HCT116 (cell line): ENCODE measurements at regions not wholly inside any gene's neighbourhood (a gene's known extent, or its start where the extent isn't known, plus 50 kb on each side); places are given as distances from the start of the nearest gene placed in this dataset.

Experiments used
- ATAC-seq: fragments of 200-7000 bp; cut with Tn5 transposase; 2 replicates; pipeline ENCODE4 v1.9.1; 2020; ENCODE audit warnings: mild to moderate bottlenecking, moderate library complexity
- BruUV-seq: library from RNA; stranded (reverse); fragments of 400-500 nt; replicated peaks from 2 replicates; lab custom pipeline; 2021; lab: Mats Ljungman, UMichigan
- CTCF ChIA-PET: fragments of 300-600 bp; sonication (Branson Sonifier 250); formaldehyde crosslinking; loops from one replicate; lab custom pipeline; 2021; ENCODE audit warnings: antibody characterized with exemption; lab: Charles Lee
- POLR2A ChIA-PET: fragments of 300-600, 350-600 bp; sonication (Branson Sonifier 250); formaldehyde crosslinking; loops from one replicate; lab custom pipeline; 2021; ENCODE audit warnings: antibody characterized with exemption; lab: Charles Lee
- RAD21 ChIA-PET, 2 experiments: fragments of 300-600 bp; sonication (Branson Sonifier 250); formaldehyde crosslinking; loops; one replicate each; lab custom pipeline; 2023; ENCODE audit warnings: low total read pairs in 2 of 2; ENCODE audit not compliant: uncharacterized antibody in 2 of 2, unreplicated experiment in 2 of 2, low non-redundant PET in 1 of 2; lab: Charles Lee
- DNase-seq: peaks from one replicate; pipeline ENCODE4 v3.0.0-alpha.2; 2010; ENCODE audit warnings: low read depth, low spot score
- H2AFZ ChIP-seq: fragments of 200-600 bp; shearing (Covaris generic), sonication (generic); 2 replicates; pipeline ENCODE4 v1.6.1; 2017; ENCODE audit warnings: low read depth, mixed run types, mixed read lengths, antibody characterized with exemption, low read length; ENCODE audit not compliant: poor library complexity, severe bottlenecking
- H3K27ac ChIP-seq: 2 replicates; pipeline ENCODE4 v1.5.1; 2012; ENCODE audit warnings: low read depth, low read length
- H3K27me3 ChIP-seq: fragments of 200-600 bp; sonication (generic); 2 replicates; pipeline ENCODE4 v1.6.1; 2016; ENCODE audit warnings: mixed run types, low read length, mixed read lengths; ENCODE audit not compliant: insufficient read depth
- H3K36me3 ChIP-seq, 2 experiments: fragments of 200-500 bp in 1 of 2; fragments of 200-600 bp in 1 of 2; sonication (Bioruptor generic) in 1 of 2; sonication (generic) in 1 of 2; 2 replicates each; pipeline versions ENCODE4 v1.5.1 to v1.6.1; 2014 to 2016; ENCODE audit warnings: low read length in 2 of 2, inconsistent platforms in 1 of 2, mixed read lengths in 1 of 2, mixed run types in 1 of 2; ENCODE audit not compliant: insufficient read depth in 2 of 2, control insufficient read depth in 1 of 2
- H3K4me1 ChIP-seq, 2 experiments: fragments of 200-600 bp in 1 of 2; sonication (generic) in 1 of 2; 2 replicates each; pipeline versions ENCODE4 v1.5.1 to v1.6.1; 2012 to 2017; ENCODE audit warnings: low read length in 2 of 2, inconsistent platforms in 1 of 2, mild to moderate bottlenecking in 1 of 2, mixed read lengths in 1 of 2, mixed run types in 1 of 2, moderate library complexity in 1 of 2; ENCODE audit not compliant: insufficient read depth in 2 of 2, control insufficient read depth in 1 of 2
- H3K4me2 ChIP-seq: fragments of 200-600 bp; sonication (generic); 2 replicates; pipeline ENCODE4 v1.6.1; 2017; ENCODE audit warnings: mixed run types, low read length, mixed read lengths
- H3K4me3 ChIP-seq, 2 experiments: fragments of 200-600 bp in 1 of 2; sonication (generic) in 1 of 2; replicated peaks in 1 of 2; 2 replicates each; pipeline ENCODE4 v1.5.1; 2011 to 2016; ENCODE audit warnings: low read length in 2 of 2, control low read depth in 1 of 2, low read depth in 1 of 2, mild to moderate bottlenecking in 1 of 2, mixed read lengths in 1 of 2, mixed run types in 1 of 2
- H3K79me2 ChIP-seq: fragments of 200-600 bp; sonication (generic); 2 replicates; pipeline ENCODE4 v1.6.1; 2017; ENCODE audit warnings: mild to moderate bottlenecking, mixed run types, low read length, moderate library complexity, mixed read lengths; ENCODE audit not compliant: insufficient read depth
- H3K9ac ChIP-seq: fragments of 200-600 bp; sonication (generic); 2 replicates; pipeline ENCODE4 v1.6.1; 2016; ENCODE audit warnings: low read length, mixed read lengths
- H3K9me2 ChIP-seq: fragments of 200-600 bp; sonication (generic), shearing (Covaris generic); 2 replicates; pipeline ENCODE4 v1.6.1; 2017; ENCODE audit warnings: mixed run types, mild to moderate bottlenecking, moderate library complexity; ENCODE audit not compliant: insufficient read depth
- H3K9me3 ChIP-seq, 2 experiments: fragments of 200-500 bp in 1 of 2; fragments of 200-600 bp in 1 of 2; sonication (Bioruptor generic) in 1 of 2; sonication (generic) in 1 of 2; 2 replicates each; pipeline ENCODE4 v1.6.1; 2014 to 2017; ENCODE audit warnings: low read length in 2 of 2, mixed read lengths in 2 of 2, inconsistent platforms in 1 of 2, low read depth in 1 of 2, mild to moderate bottlenecking in 1 of 2, mixed run types in 1 of 2, moderate library complexity in 1 of 2; ENCODE audit not compliant: control insufficient read depth in 1 of 2, insufficient read depth in 1 of 2
- H4K20me1 ChIP-seq: fragments of 200-600 bp; sonication (generic), shearing (Covaris generic); 2 replicates; pipeline ENCODE4 v1.6.1; 2017; ENCODE audit warnings: mixed run types, mild to moderate bottlenecking, moderate library complexity; ENCODE audit not compliant: insufficient read depth
- CEBPB ChIP-seq: IDR thresholded peaks from 2 replicates; pipeline ENCODE4 v1.6.1; 2012; ENCODE audit warnings: low read depth
- EGR1 ChIP-seq: IDR thresholded peaks from 2 replicates; pipeline ENCODE4 v1.6.1; 2012; ENCODE audit warnings: low read depth
- EZH2phosphoT487 ChIP-seq: fragments of 200-600 bp; IDR thresholded peaks from 2 replicates; pipeline ENCODE4 v1.6.1; 2018; ENCODE audit warnings: antibody characterized with exemption, borderline replicate concordance
- POLR2A ChIP-seq: IDR thresholded peaks from 2 replicates; pipeline ENCODE4 v1.7.0; 2011; ENCODE audit warnings: borderline replicate concordance; ENCODE audit not compliant: insufficient read depth, insufficient read length; ENCODE audit errors: extremely low read depth
- POLR2AphosphoS5 ChIP-seq: IDR thresholded peaks from 2 replicates; pipeline ENCODE4 v1.6.1; 2011; ENCODE audit warnings: mild to moderate bottlenecking, low read depth, low read length, moderate library complexity
- SP1 ChIP-seq: IDR thresholded peaks from 2 replicates; pipeline ENCODE4 v1.6.1; 2012; ENCODE audit warnings: low read depth
- SRF ChIP-seq: IDR thresholded peaks from 2 replicates; pipeline ENCODE4 v1.6.1; 2012; ENCODE audit warnings: low read depth
- TCF7L2 ChIP-seq: IDR thresholded peaks from 2 replicates; pipeline ENCODE4 v1.7.0; 2011; ENCODE audit warnings: borderline replicate concordance, inconsistent platforms; ENCODE audit not compliant: insufficient read depth, insufficient read length; ENCODE audit errors: extremely low read depth
- intact Hi-C: fragments of 100-400 bp; cut with micrococcal nuclease; formaldehyde crosslinking; loops from 2 replicates; pipeline ENCODE4 v1.10.0; 2022

DNA sequence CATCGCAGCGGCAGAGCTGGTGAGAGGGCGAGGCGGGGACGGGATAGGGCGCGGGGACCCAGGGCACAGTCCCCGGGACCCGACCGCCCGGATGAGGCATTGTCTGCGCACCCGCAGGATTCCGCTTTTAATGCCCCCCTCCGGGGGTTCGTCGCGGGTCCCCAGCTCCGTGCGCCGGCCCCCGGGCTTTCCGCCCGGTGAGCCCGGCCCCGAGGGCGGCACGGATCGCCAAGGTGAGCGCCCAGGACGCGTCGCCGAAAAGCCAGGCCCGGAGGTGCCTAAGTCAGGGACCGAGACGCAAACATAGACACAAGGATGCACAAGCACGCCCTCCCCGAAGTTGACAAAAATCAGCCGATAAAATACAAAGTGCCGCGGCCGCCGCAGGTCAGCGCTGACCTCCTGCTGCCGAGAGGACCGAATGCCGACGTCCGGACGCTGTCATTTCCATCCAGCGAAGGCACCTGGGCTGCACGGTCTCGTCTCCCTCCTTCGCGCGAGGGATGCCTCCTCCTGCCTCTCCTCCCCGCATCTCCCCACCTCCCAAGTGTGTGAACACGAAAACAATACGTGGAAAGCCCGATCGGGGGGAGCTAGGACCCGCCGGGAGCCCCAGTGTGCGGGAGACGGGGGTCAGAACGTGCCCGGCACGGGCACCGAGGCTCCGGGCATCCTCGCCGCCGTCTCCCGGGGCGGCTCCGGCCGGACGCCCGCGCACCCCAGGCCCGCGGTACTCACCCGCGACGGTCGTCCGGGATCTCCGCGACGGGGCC, 101.1 kb upstream of the SOD1 start:
- DNase-seq (no peak), ATAC-seq (peak; percentile 28)
- Histone ChIP-seq H3K9me3 (no peaks in the 10 kb centered on the region), H3K79me2 (peaks cover 38% of the 10 kb centered on the region), H3K4me1 (peaks cover 36 to 56% of the 10 kb centered on the region in 2 experiments), H3K27me3 (no peaks in the 10 kb centered on the region), H3K9me2 (no peaks in the 10 kb centered on the region), H2AFZ (no peak overlapping the region), H3K36me3 (no peaks in the 10 kb centered on the region), H3K27ac (peak overlapping the region; percentile 66), H3K4me3 (peak overlapping the region; percentile 63 to 65), H3K9ac (peak overlapping the region; percentile 66), H4K20me1 (no peaks in the 10 kb centered on the region), H3K4me2 (peak overlapping the region; percentile 73)
- TF ChIP-seq EZH2phosphoT487 (no peak), POLR2AphosphoS5 (no peak), SRF (no peak), TCF7L2 (peak; percentile 64), SP1 (no peak), CEBPB (no peak), EGR1 (no peak), POLR2A (no peak)
- ChIA-PET RAD21 (no interaction called here), POLR2A (interaction anchor here (0.7 to 1.8 kb wide), 8 partner anchors 12 to 356 kb away, joined by 3 to 6 read pairs (median 4); no protein-coding TSS in a partner anchor), CTCF (interaction anchor here (0.6 to 1.7 kb wide), 3 partner anchors 12 to 211 kb away, joined by 3 to 4 read pairs (median 3); no protein-coding TSS in a partner anchor)
- BruUV-seq, result no TSS peak
- intact Hi-C loops, result loop anchor here (2.0 kb wide), 1 partner anchor 204 kb away; no protein-coding TSS in a partner anchor
